HEK293 (cell line): ENCODE measurements at regions not wholly inside any gene's neighbourhood (a gene's known extent, or its start where the extent isn't known, plus 50 kb on each side); places are given as distances from the start of the nearest gene placed in this dataset.

ENCODE experiments used
- CTCF ChIA-PET: fragments of 350-600 bp; formaldehyde crosslinking; extraction: SDS; loops from one replicate; lab custom pipeline; 2021; ENCODE audit warnings: antibody characterized with exemption; lab: Yijun Ruan, JAX
- POLR2A ChIA-PET: fragments of 300-600 bp; formaldehyde crosslinking; extraction: SDS; loops from one replicate; lab custom pipeline; 2020; ENCODE audit warnings: antibody characterized with exemption, inconsistent platforms; lab: Yijun Ruan, JAX
- H3K27ac ChIP-seq: fragments of 200-500 bp; sonication (Bioruptor generic); 2 replicates; pipeline ENCODE4 v1.5.1; 2014; ENCODE audit warnings: low read depth, low read length, control low read depth, inconsistent platforms; ENCODE audit errors: extremely low read depth
- H3K36me3 ChIP-seq, 2 experiments: fragments of 200-500 bp in 1 of 2; sonication (Bioruptor generic) in 1 of 2; 1 replicate in 1 of 2; 2 replicates in 1 of 2; pipeline ENCODE4 v1.5.1; 2014 to 2017; ENCODE audit warnings: inconsistent platforms in 2 of 2, low read length in 2 of 2; ENCODE audit not compliant: control insufficient read depth in 2 of 2, insufficient read depth in 1 of 2
- H3K4me1 ChIP-seq: fragments of 200-500 bp; sonication (Bioruptor generic); 2 replicates; pipeline ENCODE4 v1.5.1; 2014; ENCODE audit warnings: mild to moderate bottlenecking, low read length, inconsistent platforms; ENCODE audit not compliant: control insufficient read depth, insufficient read depth
- H3K4me3 ChIP-seq: 2 replicates; pipeline ENCODE4 v1.5.1; 2011; ENCODE audit warnings: low read depth, mild to moderate bottlenecking, control low read depth, low read length, moderate library complexity
- H3K9me3 ChIP-seq: fragments of 200-500 bp; sonication (Bioruptor generic); 2 replicates; pipeline ENCODE4 v1.5.1; 2014; ENCODE audit warnings: low read depth, low read length, inconsistent platforms; ENCODE audit not compliant: control insufficient read depth, insufficient read depth
- BCL6B ChIP-seq: fragments of 450-650 bp; formaldehyde crosslinking; IDR thresholded peaks from 2 replicates; pipeline ENCODE4 v1.5.1; 2017; ENCODE audit warnings: missing biosample characterization, missing genetic modification characterization
- GLIS1 ChIP-seq: fragments of 450-650 bp; formaldehyde crosslinking; IDR thresholded peaks from 2 replicates; pipeline ENCODE4 v1.5.1; 2016; ENCODE audit warnings: missing biosample characterization, missing genetic modification characterization
- HOXA7 ChIP-seq: sonication (generic); formaldehyde crosslinking; IDR thresholded peaks from 2 replicates; pipeline ENCODE4 v1.8.1; 2022; ENCODE audit warnings: missing genetic modification reagents, borderline replicate concordance
- KLF16 ChIP-seq: fragments of 450-650 bp; formaldehyde crosslinking; IDR thresholded peaks from 2 replicates; pipeline ENCODE4 v1.5.1; 2017; ENCODE audit warnings: missing biosample characterization, missing genetic modification characterization
- SP2 ChIP-seq: fragments of 450-650 bp; formaldehyde crosslinking; IDR thresholded peaks from 2 replicates; pipeline ENCODE4 v1.5.1; 2016; ENCODE audit warnings: missing biosample characterization, missing genetic modification characterization
- ZNF121 ChIP-seq: fragments of 450-650 bp; formaldehyde crosslinking; IDR thresholded peaks from 2 replicates; pipeline ENCODE4 v1.5.1; 2016; ENCODE audit warnings: missing biosample characterization, missing genetic modification characterization
- ZNF23 ChIP-seq: fragments of 450-650 bp; formaldehyde crosslinking; IDR thresholded peaks from 2 replicates; pipeline ENCODE4 v1.5.1; 2016; ENCODE audit warnings: missing biosample characterization, missing genetic modification characterization, borderline replicate concordance
- ZNF248 ChIP-seq: fragments of 450-650 bp; formaldehyde crosslinking; IDR thresholded peaks from 2 replicates; pipeline ENCODE4 v1.5.1; 2017; ENCODE audit warnings: missing biosample characterization, missing genetic modification characterization
- ZNF302 ChIP-seq: fragments of 450-650 bp; formaldehyde crosslinking; IDR thresholded peaks from 2 replicates; pipeline ENCODE4 v1.5.1; 2016; ENCODE audit warnings: missing biosample characterization, missing genetic modification characterization, low read depth
- ZNF404 ChIP-seq: fragments of 450-650 bp; formaldehyde crosslinking; IDR thresholded peaks from 2 replicates; pipeline ENCODE4 v1.5.1; 2017; ENCODE audit warnings: missing biosample characterization, missing genetic modification characterization
- ZNF426 ChIP-seq: fragments of 450-650 bp; formaldehyde crosslinking; IDR thresholded peaks from 2 replicates; pipeline ENCODE4 v1.5.1; 2017; ENCODE audit warnings: missing biosample characterization, missing genetic modification characterization, mild to moderate bottlenecking, inconsistent platforms, moderate library complexity
- ZNF529 ChIP-seq: fragments of 450-650 bp; formaldehyde crosslinking; IDR thresholded peaks from 2 replicates; pipeline ENCODE4 v1.5.1; 2017; ENCODE audit warnings: missing genetic modification characterization, missing biosample characterization; ENCODE audit not compliant: insufficient replicate concordance
- ZNF548 ChIP-seq: fragments of 450-650 bp; formaldehyde crosslinking; IDR thresholded peaks from 2 replicates; pipeline ENCODE4 v1.5.1; 2016; ENCODE audit warnings: missing biosample characterization, missing genetic modification characterization
- ZNF558 ChIP-seq: fragments of 450-650 bp; formaldehyde crosslinking; IDR thresholded peaks from 2 replicates; pipeline ENCODE4 v1.5.1; 2016; ENCODE audit warnings: missing biosample characterization, missing genetic modification characterization
- ZNF660 ChIP-seq: fragments of 450-650 bp; IDR thresholded peaks from 2 replicates; pipeline ENCODE4 v1.5.1; 2018; ENCODE audit warnings: missing biosample characterization, mild to moderate bottlenecking, missing genetic modification characterization
- ZNF664 ChIP-seq: fragments of 450-650 bp; formaldehyde crosslinking; IDR thresholded peaks from 2 replicates; pipeline ENCODE4 v1.5.1; 2016; ENCODE audit warnings: missing biosample characterization, missing genetic modification characterization
- ZNF677 ChIP-seq: fragments of 450-650 bp; IDR thresholded peaks from 2 replicates; pipeline ENCODE4 v1.5.0; 2018; ENCODE audit warnings: missing biosample characterization, mild to moderate bottlenecking, missing genetic modification characterization, moderate library complexity
- ZNF830 ChIP-seq: fragments of 450-650 bp; IDR thresholded peaks from 2 replicates; pipeline ENCODE4 v1.5.0; 2018; ENCODE audit warnings: missing biosample characterization, missing genetic modification characterization, low read depth, mild to moderate bottlenecking, moderate library complexity
- ZSCAN30 ChIP-seq: fragments of 450-650 bp; IDR thresholded peaks from 2 replicates; pipeline ENCODE4 v1.5.1; 2018; ENCODE audit warnings: missing biosample characterization, mild to moderate bottlenecking, missing genetic modification characterization, moderate library complexity
- TF ChIP-seq, protein P1 (sequence below): fragments of 450-650 bp; formaldehyde crosslinking; IDR thresholded peaks from 2 replicates; pipeline ENCODE4 v1.5.1; 2016; ENCODE audit warnings: missing biosample characterization, missing genetic modification characterization
- TF ChIP-seq, protein P2 (sequence below): fragments of 450-650 bp; formaldehyde crosslinking; optimal IDR thresholded peaks from 2 replicates; pipeline ENCODE3; 2016; ENCODE audit warnings: missing biosample characterization, mild to moderate bottlenecking, missing genetic modification characterization

GRCh38 chr2:116645155-116645554 is 1169.3 kb upstream of the DDX18 start:
- no peaks in the 10 kb centered on the region for H3K9me3 ChIP-seq
- H3K27ac ChIP-seq = no peak overlapping the region
- POLR2A ChIA-PET = no interaction called here
- H3K4me1 ChIP-seq = no peaks in the 10 kb centered on the region
- H3K36me3 ChIP-seq = no peaks in the 10 kb centered on the region
- TF ChIP-seq ZNF548 (no peak), ZNF830 (tag by site-specific recombination) (no peak)
- TF ChIP-seq, protein P1, sequence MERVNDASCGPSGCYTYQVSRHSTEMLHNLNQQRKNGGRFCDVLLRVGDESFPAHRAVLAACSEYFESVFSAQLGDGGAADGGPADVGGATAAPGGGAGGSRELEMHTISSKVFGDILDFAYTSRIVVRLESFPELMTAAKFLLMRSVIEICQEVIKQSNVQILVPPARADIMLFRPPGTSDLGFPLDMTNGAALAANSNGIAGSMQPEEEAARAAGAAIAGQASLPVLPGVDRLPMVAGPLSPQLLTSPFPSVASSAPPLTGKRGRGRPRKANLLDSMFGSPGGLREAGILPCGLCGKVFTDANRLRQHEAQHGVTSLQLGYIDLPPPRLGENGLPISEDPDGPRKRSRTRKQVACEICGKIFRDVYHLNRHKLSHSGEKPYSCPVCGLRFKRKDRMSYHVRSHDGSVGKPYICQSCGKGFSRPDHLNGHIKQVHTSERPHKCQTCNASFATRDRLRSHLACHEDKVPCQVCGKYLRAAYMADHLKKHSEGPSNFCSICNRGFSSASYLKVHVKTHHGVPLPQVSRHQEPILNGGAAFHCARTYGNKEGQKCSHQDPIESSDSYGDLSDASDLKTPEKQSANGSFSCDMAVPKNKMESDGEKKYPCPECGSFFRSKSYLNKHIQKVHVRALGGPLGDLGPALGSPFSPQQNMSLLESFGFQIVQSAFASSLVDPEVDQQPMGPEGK = no peak
- no peak overlapping the region for H3K4me3 ChIP-seq
- CTCF ChIA-PET = no interaction called here

- H3K4me3 ChIP-seq = no peak overlapping the region
- H3K36me3 ChIP-seq = no peaks in the 10 kb centered on the region
- ChIA-PET POLR2A (no interaction called here), CTCF (no interaction called here)
- no peaks in the 10 kb centered on the region for H3K4me1 ChIP-seq
- TF ChIP-seq ZNF121 (tag by site-specific recombination) (no peak), ZSCAN30 (tag by site-specific recombination) (no peak), ZNF558 (no peak), ZNF23 (no peak), ZNF660 (tag by site-specific recombination) (no peak), ZNF529 (tag by site-specific recombination) (no peak), ZNF248 (tag by site-specific recombination) (no peak), BCL6B (tag by site-specific recombination) (no peak), SP2 (tag by site-specific recombination) (no peak), GLIS1 (tag by site-specific recombination) (no peak), ZNF677 (tag by site-specific recombination) (no peak), KLF16 (tag by site-specific recombination) (no peak), ZNF404 (tag by site-specific recombination) (no peak), ZNF302 (tag by site-specific recombination) (no peak), ZNF426 (tag by site-specific recombination) (no peak), ZNF664 (no peak), HOXA7 (CRISPR knock-in tag) (no peak)
- TF ChIP-seq, protein P2, sequence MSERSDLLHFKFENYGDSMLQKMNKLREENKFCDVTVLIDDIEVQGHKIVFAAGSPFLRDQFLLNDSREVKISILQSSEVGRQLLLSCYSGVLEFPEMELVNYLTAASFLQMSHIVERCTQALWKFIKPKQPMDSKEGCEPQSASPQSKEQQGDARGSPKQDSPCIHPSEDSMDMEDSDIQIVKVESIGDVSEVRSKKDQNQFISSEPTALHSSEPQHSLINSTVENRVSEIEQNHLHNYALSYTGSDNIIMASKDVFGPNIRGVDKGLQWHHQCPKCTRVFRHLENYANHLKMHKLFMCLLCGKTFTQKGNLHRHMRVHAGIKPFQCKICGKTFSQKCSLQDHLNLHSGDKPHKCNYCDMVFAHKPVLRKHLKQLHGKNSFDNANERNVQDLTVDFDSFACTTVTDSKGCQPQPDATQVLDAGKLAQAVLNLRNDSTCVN (tag by site-specific recombination) = no peak
- H3K27ac ChIP-seq = no peak overlapping the region
- no peaks in the 10 kb centered on the region for H3K9me3 ChIP-seq
Measured at GRCh38 chr2:116668691-116669090, 1145.8 kb upstream of the DDX18 start.
